H1 (cell line): ENCODE measurements at regions not wholly inside any gene's neighbourhood (a gene's known extent, or its start where the extent isn't known, plus 50 kb on each side); places are given as distances from the start of the nearest gene placed in this dataset.

ENCODE experiments used
- EGR1 ChIP-seq: IDR thresholded peaks from 2 replicates; pipeline ENCODE4 v1.6.1; 2011; ENCODE audit warnings: low read depth, low read length, borderline replicate concordance
- GABPA ChIP-seq: IDR thresholded peaks from 2 replicates; pipeline ENCODE4 v1.6.1; 2011; ENCODE audit warnings: mild to moderate bottlenecking, low read length, moderate library complexity, borderline replicate concordance; ENCODE audit not compliant: insufficient read depth
- JUN ChIP-seq: IDR thresholded peaks from 2 replicates; pipeline ENCODE4 v1.6.1; 2011; ENCODE audit warnings: low read depth, mild to moderate bottlenecking, improper control_type of control experiment, low read length
- KDM1A ChIP-seq: fragments of 200-600, 300-600 bp; sonication (generic); IDR thresholded peaks from 2 replicates; pipeline ENCODE4 v1.7.1; 2016; ENCODE audit warnings: mild to moderate bottlenecking, low read length, borderline replicate concordance
- KDM4A ChIP-seq: IDR thresholded peaks from one replicate; pipeline ENCODE4 v1.7.1; 2012; ENCODE audit warnings: low read depth, mild to moderate bottlenecking, moderate library complexity, low read length, inconsistent platforms; ENCODE audit not compliant: severe bottlenecking
- MAFK ChIP-seq: IDR thresholded peaks from 2 replicates; pipeline ENCODE4 v1.6.1; 2012; ENCODE audit warnings: low read depth, mild to moderate bottlenecking, improper control_type of control experiment, low read length
- NANOG ChIP-seq: IDR thresholded peaks from 2 replicates; pipeline ENCODE4 v1.6.1; 2011; ENCODE audit warnings: low read length, low read depth, mild to moderate bottlenecking, inconsistent platforms; ENCODE audit not compliant: insufficient read depth, poor library complexity, severe bottlenecking
- NRF1 ChIP-seq: IDR thresholded peaks from 2 replicates; pipeline ENCODE4 v1.6.1; 2011; ENCODE audit warnings: mild to moderate bottlenecking, low read depth, low read length, improper control_type of control experiment
- POU5F1 ChIP-seq: IDR thresholded peaks from 2 replicates; pipeline ENCODE4 v1.6.1; 2011; ENCODE audit warnings: low read depth, mild to moderate bottlenecking, low read length, moderate library complexity
- RNF2 ChIP-seq: fragments of 200-900, 300-1000 bp; sonication (generic); IDR thresholded peaks from 2 replicates; pipeline ENCODE4 v1.7.1; 2016; ENCODE audit warnings: borderline replicate concordance, low read depth, mild to moderate bottlenecking, antibody characterized with exemption, low read length; ENCODE audit not compliant: poor library complexity, severe bottlenecking; ENCODE audit errors: missing control alignments
- SAP30 ChIP-seq: fragments of 300-600 bp; sonication (generic); IDR thresholded peaks from 2 replicates; pipeline ENCODE4 v1.7.1; 2012; ENCODE audit warnings: low read length, moderate library complexity, mild to moderate bottlenecking, inconsistent platforms; ENCODE audit not compliant: insufficient read depth, insufficient replicate concordance
- SIRT6 ChIP-seq: IDR thresholded peaks from one replicate; pipeline ENCODE4 v1.7.1; 2012; ENCODE audit warnings: low read length, inconsistent platforms
- SRF ChIP-seq: IDR thresholded peaks from 2 replicates; pipeline ENCODE4 v1.6.1; 2011; ENCODE audit warnings: mild to moderate bottlenecking, low read depth, low read length, moderate library complexity
- TCF12 ChIP-seq: IDR thresholded peaks from 2 replicates; pipeline ENCODE4 v1.6.1; 2011; ENCODE audit warnings: low read depth, mild to moderate bottlenecking, low read length
- TF ChIP-seq, protein P1 (sequence below): IDR thresholded peaks from 2 replicates; pipeline ENCODE4 v1.6.1; 2012; ENCODE audit warnings: low read length, inconsistent platforms
- TF ChIP-seq, protein P2 (sequence below): IDR thresholded peaks from 2 replicates; pipeline ENCODE4 v1.6.1; 2012; ENCODE audit warnings: inconsistent platforms

DNA sequence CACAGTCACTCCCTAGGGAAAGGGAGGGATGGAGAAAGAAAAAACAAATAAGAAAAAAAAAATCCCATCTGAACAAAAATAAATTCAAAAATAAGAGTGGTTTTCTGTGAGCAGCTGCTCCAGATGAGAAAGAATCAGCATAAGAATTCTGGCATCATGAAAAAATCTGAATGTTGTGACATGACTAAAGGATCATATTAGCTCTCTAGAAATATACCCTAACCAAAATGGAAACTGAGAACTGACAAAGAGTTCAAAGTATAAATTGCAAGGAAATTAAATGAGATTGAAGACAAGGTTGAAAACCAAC lies 579.0 kb downstream of the UQCRFS1 start (continued):
- TF ChIP-seq KDM1A (no peak), TCF12 (no peak), NANOG (no peak), EGR1 (no peak), SRF (no peak), JUN (no peak), RNF2 (no peak), KDM4A (no peak), NRF1 (no peak), POU5F1 (no peak), SAP30 (no peak), GABPA (no peak), SIRT6 (no peak), MAFK (no peak)
- TF ChIP-seq, protein P1, sequence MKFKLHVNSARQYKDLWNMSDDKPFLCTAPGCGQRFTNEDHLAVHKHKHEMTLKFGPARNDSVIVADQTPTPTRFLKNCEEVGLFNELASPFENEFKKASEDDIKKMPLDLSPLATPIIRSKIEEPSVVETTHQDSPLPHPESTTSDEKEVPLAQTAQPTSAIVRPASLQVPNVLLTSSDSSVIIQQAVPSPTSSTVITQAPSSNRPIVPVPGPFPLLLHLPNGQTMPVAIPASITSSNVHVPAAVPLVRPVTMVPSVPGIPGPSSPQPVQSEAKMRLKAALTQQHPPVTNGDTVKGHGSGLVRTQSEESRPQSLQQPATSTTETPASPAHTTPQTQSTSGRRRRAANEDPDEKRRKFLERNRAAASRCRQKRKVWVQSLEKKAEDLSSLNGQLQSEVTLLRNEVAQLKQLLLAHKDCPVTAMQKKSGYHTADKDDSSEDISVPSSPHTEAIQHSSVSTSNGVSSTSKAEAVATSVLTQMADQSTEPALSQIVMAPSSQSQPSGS = no peak
- TF ChIP-seq, protein P2, sequence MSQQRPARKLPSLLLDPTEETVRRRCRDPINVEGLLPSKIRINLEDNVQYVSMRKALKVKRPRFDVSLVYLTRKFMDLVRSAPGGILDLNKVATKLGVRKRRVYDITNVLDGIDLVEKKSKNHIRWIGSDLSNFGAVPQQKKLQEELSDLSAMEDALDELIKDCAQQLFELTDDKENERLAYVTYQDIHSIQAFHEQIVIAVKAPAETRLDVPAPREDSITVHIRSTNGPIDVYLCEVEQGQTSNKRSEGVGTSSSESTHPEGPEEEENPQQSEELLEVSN = no peak
- TF ChIP-seq, all 59 proteins: peak for 0
